ENCODE measurements at regions not wholly inside any gene's neighbourhood (a gene's known extent, or its start where the extent isn't known, plus 50 kb on each side); places are given as distances from the start of the nearest gene placed in this dataset.
A peak's percentile ranks its signal among the peaks of the same experiment; 100 is the strongest.

DNA sequence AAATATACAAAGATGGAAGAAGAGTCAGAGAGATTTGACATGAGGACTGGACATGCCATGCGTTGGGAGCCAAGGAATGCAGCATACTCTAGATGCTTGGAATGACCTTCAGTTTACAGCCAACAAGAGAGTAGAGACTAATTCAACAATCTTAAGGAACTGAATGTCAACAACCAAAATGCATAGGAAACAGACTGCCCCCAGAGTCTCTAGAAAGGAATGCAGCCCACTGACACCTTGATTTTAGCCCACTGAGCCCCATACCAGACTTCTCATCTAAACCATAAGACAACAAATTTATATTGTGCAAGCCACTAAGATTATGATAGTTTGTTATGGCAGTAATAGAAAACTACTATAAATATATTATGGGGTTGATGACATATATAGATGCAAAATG, 611.2 kb downstream of the RPS29 start:
- no peaks in the 10 kb centered on the region for H3K36me3 ChIP-seq
- no peaks in the 10 kb centered on the region for H3K4me1 Mint-ChIP-seq
- H3K79me2 ChIP-seq (ENCODE audit: low read depth): no peaks in the 10 kb centered on the region
- no peak overlapping the region for H3K27ac Mint-ChIP-seq
- peaks cover 2% of the 10 kb centered on the region for H3K27me3 Mint-ChIP-seq (ENCODE audit: insufficient read depth, low read depth)
- H3K4me3 ChIP-seq: no peak overlapping the region
- no peaks in the 10 kb centered on the region for H3F3A ChIP-seq (ENCODE audit: low read depth)
- no peaks in the 10 kb centered on the region for H3K27me3 ChIP-seq
- H3K9me3 ChIP-seq (ENCODE audit: low read depth): no peaks in the 10 kb centered on the region
- H3K36me3 Mint-ChIP-seq: no peaks in the 10 kb centered on the region
- no peak overlapping the region for H3K9ac ChIP-seq
- H3K9me3 Mint-ChIP-seq: no peaks in the 10 kb centered on the region
- no peak overlapping the region for H2AFZ ChIP-seq (replicated peaks)
- no peak overlapping the region for H3K4me2 ChIP-seq
- H3K27ac ChIP-seq: no peak overlapping the region
- no peaks in the 10 kb centered on the region for H3K4me1 ChIP-seq
- H3K4me3 Mint-ChIP-seq: no peak overlapping the region
- no peak for DNase-seq (ENCODE audit: low spot score)
- TF ChIP-seq EZH2phosphoT487 (IDR thresholded peaks at IDR 0.05): no peak
- TF ChIP-seq, protein P1, sequence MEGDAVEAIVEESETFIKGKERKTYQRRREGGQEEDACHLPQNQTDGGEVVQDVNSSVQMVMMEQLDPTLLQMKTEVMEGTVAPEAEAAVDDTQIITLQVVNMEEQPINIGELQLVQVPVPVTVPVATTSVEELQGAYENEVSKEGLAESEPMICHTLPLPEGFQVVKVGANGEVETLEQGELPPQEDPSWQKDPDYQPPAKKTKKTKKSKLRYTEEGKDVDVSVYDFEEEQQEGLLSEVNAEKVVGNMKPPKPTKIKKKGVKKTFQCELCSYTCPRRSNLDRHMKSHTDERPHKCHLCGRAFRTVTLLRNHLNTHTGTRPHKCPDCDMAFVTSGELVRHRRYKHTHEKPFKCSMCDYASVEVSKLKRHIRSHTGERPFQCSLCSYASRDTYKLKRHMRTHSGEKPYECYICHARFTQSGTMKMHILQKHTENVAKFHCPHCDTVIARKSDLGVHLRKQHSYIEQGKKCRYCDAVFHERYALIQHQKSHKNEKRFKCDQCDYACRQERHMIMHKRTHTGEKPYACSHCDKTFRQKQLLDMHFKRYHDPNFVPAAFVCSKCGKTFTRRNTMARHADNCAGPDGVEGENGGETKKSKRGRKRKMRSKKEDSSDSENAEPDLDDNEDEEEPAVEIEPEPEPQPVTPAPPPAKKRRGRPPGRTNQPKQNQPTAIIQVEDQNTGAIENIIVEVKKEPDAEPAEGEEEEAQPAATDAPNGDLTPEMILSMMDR (IDR thresholded peaks at IDR 0.05): peak; percentile 35
- no peaks in the 10 kb centered on the region for H4K20me1 ChIP-seq (ENCODE audit: low read depth)

DNA sequence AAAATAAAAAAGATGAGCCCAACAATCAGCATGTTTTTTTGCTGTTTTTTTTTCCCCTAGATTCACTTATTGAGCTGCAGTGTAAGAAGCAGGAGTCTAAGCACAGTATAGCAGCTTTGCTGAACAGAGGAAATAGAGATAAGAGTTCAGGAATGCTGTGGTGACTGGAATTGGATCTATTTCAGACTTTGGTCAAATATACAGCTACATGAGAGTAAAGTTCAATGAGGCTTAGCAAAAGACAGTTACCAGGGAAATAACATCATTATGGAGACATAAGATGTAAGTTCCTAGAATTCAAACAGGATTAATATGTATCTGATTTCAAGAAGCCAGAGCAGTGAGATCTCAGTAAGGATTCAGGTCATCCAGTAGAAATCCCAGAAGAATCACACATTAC, 613.0 kb downstream of the RPS29 start:
- H3K27ac Mint-ChIP-seq: no peak overlapping the region

GRCh38 chr14:48970943-48971342, 615.2 kb downstream of the RPS29 start:
- H3K4me1 Mint-ChIP-seq: no peaks in the 10 kb centered on the region
- Histone ChIP-seq H3K79me2 (ENCODE audit: low read depth) (no peaks in the 10 kb centered on the region), H4K20me1 (ENCODE audit: low read depth) (no peaks in the 10 kb centered on the region), H3K36me3 (no peaks in the 10 kb centered on the region), H3K4me1 (no peaks in the 10 kb centered on the region), H3K27ac (no peak overlapping the region), H3K9me3 (ENCODE audit: low read depth) (no peaks in the 10 kb centered on the region), H3K9ac (no peak overlapping the region), H3K4me2 (no peak overlapping the region), H3F3A (ENCODE audit: low read depth) (no peaks in the 10 kb centered on the region), H3K4me3 (no peak overlapping the region), H2AFZ (replicated peaks) (no peak overlapping the region), H3K27me3 (no peaks in the 10 kb centered on the region)
- H3K27ac Mint-ChIP-seq: no peak overlapping the region
- H3K9me3 Mint-ChIP-seq: no peaks in the 10 kb centered on the region
- TF ChIP-seq, protein P1 (IDR thresholded peaks at IDR 0.05): no peak
- no peak for TF ChIP-seq EZH2phosphoT487 (IDR thresholded peaks at IDR 0.05)
- no peak for TF ChIP-seq EZH2 (IDR thresholded peaks at IDR 0.05)
- H3K36me3 Mint-ChIP-seq: no peaks in the 10 kb centered on the region
- no peak for DNase-seq (ENCODE audit: low spot score)
- H3K27me3 Mint-ChIP-seq (ENCODE audit: insufficient read depth, low read depth): peaks cover 2% of the 10 kb centered on the region
- no peak overlapping the region for H3K4me3 Mint-ChIP-seq

More for the DNA sequence above, 613.0 kb downstream of the RPS29 start:
- Histone ChIP-seq H3F3A (ENCODE audit: low read depth) (no peaks in the 10 kb centered on the region), H3K27me3 (no peaks in the 10 kb centered on the region), H4K20me1 (ENCODE audit: low read depth) (no peaks in the 10 kb centered on the region), H2AFZ (replicated peaks) (no peak overlapping the region), H3K9me3 (ENCODE audit: low read depth) (no peaks in the 10 kb centered on the region), H3K9ac (no peak overlapping the region), H3K27ac (no peak overlapping the region), H3K36me3 (no peaks in the 10 kb centered on the region), H3K4me1 (no peaks in the 10 kb centered on the region), H3K4me3 (no peak overlapping the region), H3K4me2 (no peak overlapping the region), H3K79me2 (ENCODE audit: low read depth) (no peaks in the 10 kb centered on the region)
- Mint-ChIP-seq H3K4me3 (no peak overlapping the region), H3K36me3 (no peaks in the 10 kb centered on the region), H3K27me3 (ENCODE audit: insufficient read depth, low read depth) (no peaks in the 10 kb centered on the region), H3K4me1 (no peaks in the 10 kb centered on the region), H3K9me3 (no peaks in the 10 kb centered on the region)
- TF ChIP-seq, protein P1 (IDR thresholded peaks at IDR 0.05): no peak
- TF ChIP-seq EZH2 (IDR thresholded peaks at IDR 0.05) (no peak), EZH2phosphoT487 (IDR thresholded peaks at IDR 0.05) (no peak)
- no peak for DNase-seq (ENCODE audit: low spot score)

DNA sequence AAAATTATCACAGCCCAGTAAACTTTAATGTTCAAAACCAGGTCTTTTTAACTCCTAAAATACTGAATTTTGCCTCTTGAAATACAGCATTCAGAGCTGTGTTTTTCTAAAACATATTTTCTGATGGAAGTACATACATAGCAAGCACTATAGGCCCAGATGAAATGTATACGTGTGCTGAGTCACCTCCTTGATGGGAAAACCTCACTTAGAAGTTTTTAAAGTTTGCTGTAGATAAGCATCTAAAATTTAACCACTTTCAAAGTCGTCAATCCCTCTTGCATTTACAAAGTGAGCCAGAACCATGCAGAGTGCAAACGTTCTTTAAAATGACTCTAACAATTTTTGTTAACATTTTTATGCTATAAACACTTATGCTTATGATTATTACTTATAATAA, 618.8 kb downstream of the RPS29 start:
- H3K4me1 ChIP-seq: no peaks in the 10 kb centered on the region
- no peaks in the 10 kb centered on the region for H3F3A ChIP-seq (ENCODE audit: low read depth)
- no peak overlapping the region for H3K9ac ChIP-seq
- H3K4me3 Mint-ChIP-seq: no peak overlapping the region
- H3K9me3 ChIP-seq (ENCODE audit: low read depth): no peaks in the 10 kb centered on the region
- no peak overlapping the region for H3K27ac Mint-ChIP-seq
- H4K20me1 ChIP-seq (ENCODE audit: low read depth): no peaks in the 10 kb centered on the region
- no peaks in the 10 kb centered on the region for H3K4me1 Mint-ChIP-seq
- H3K36me3 Mint-ChIP-seq: no peaks in the 10 kb centered on the region
- H3K9me3 Mint-ChIP-seq: no peaks in the 10 kb centered on the region
- no peak overlapping the region for H3K4me3 ChIP-seq
- no peak for DNase-seq (ENCODE audit: low spot score)
- TF ChIP-seq, protein P1 (IDR thresholded peaks at IDR 0.05): no peak
- no peak for TF ChIP-seq EZH2phosphoT487 (IDR thresholded peaks at IDR 0.05)
- TF ChIP-seq EZH2 (IDR thresholded peaks at IDR 0.05): no peak
- no peaks in the 10 kb centered on the region for H3K79me2 ChIP-seq (ENCODE audit: low read depth)
- H2AFZ ChIP-seq (replicated peaks): no peak overlapping the region
- no peak overlapping the region for H3K27ac ChIP-seq
- H3K4me2 ChIP-seq: no peak overlapping the region
- H3K36me3 ChIP-seq: no peaks in the 10 kb centered on the region
- no peaks in the 10 kb centered on the region for H3K27me3 ChIP-seq
- H3K27me3 Mint-ChIP-seq (ENCODE audit: insufficient read depth, low read depth): peaks cover 2% of the 10 kb centered on the region

Measured in neural progenitor cell (in vitro differentiated cells).